ENCODE measurements at regions not wholly inside any gene's neighbourhood (a gene's known extent, or its start where the extent isn't known, plus 50 kb on each side); places are given as distances from the start of the nearest gene placed in this dataset.

GRCh38 chr9:78666818-78667414 lies 370.0 kb downstream of the PSAT1 start:
- Histone ChIP-seq H3K27me3 (ENCODE audit: insufficient read depth, low read length) (no peaks in the 10 kb centered on the region), H3K9ac (ENCODE audit: low read length) (no peak overlapping the region), H3K4me3 (ENCODE audit: insufficient read depth, low read depth, low read length) (no peak overlapping the region), H2AFZ (ENCODE audit: low read depth, low read length) (no peak overlapping the region), H3K27ac (ENCODE audit: low read depth, low read length) (no peak overlapping the region), H3K36me3 (ENCODE audit: insufficient read depth, low read length) (no peaks in the 10 kb centered on the region), H4K20me1 (ENCODE audit: insufficient read depth, low read length) (no peaks in the 10 kb centered on the region), H3K9me3 (ENCODE audit: insufficient read depth, low read depth, low read length) (no peaks in the 10 kb centered on the region), H3K79me2 (ENCODE audit: insufficient read depth, low read length) (no peaks in the 10 kb centered on the region), H3K4me1 (ENCODE audit: insufficient read depth, low read length) (no peaks in the 10 kb centered on the region), H3K4me2 (ENCODE audit: low read length) (no peak overlapping the region)
- no peak for TF ChIP-seq CTCF (IDR thresholded peaks at IDR 0.05; ENCODE audit: insufficient read depth, low read depth, low read length)
- TF ChIP-seq EZH2 (IDR thresholded peaks at IDR 0.05; ENCODE audit: insufficient read depth, low read length): no peak
- no peaks in the 10 kb centered on the region for H3K36me3 Mint-ChIP-seq (ENCODE audit: low read depth, unreplicated experiment)
- H3K27me3 Mint-ChIP-seq (ENCODE audit: low read depth, unreplicated experiment): no peaks in the 10 kb centered on the region
- no peak overlapping the region for H3K4me3 Mint-ChIP-seq (ENCODE audit: unreplicated experiment)
- DNase-seq (ENCODE audit: low read depth) (peak; percentile 45), FAIRE-seq (peak; percentile 60)
- no peak overlapping the region for H3K27ac Mint-ChIP-seq (ENCODE audit: unreplicated experiment)
- H3K4me1 Mint-ChIP-seq (ENCODE audit: low read depth, unreplicated experiment): peaks cover 29% of the 10 kb centered on the region
- no peaks in the 10 kb centered on the region for H3K9me3 Mint-ChIP-seq (ENCODE audit: unreplicated experiment)

GRCh38 chr9:78668148-78668832 lies 371.4 kb downstream of the PSAT1 start:
- Histone ChIP-seq H3K4me1 (ENCODE audit: insufficient read depth, low read length) (no peaks in the 10 kb centered on the region), H3K9ac (ENCODE audit: low read length) (no peak overlapping the region), H3K9me3 (ENCODE audit: insufficient read depth, low read depth, low read length) (no peaks in the 10 kb centered on the region), H3K27me3 (ENCODE audit: insufficient read depth, low read length) (no peaks in the 10 kb centered on the region), H3K4me3 (ENCODE audit: insufficient read depth, low read depth, low read length) (no peak overlapping the region), H3K4me2 (ENCODE audit: low read length) (no peak overlapping the region), H4K20me1 (ENCODE audit: insufficient read depth, low read length) (no peaks in the 10 kb centered on the region), H2AFZ (ENCODE audit: low read depth, low read length) (no peak overlapping the region), H3K27ac (ENCODE audit: low read depth, low read length) (no peak overlapping the region), H3K79me2 (ENCODE audit: insufficient read depth, low read length) (no peaks in the 10 kb centered on the region), H3K36me3 (ENCODE audit: insufficient read depth, low read length) (no peaks in the 10 kb centered on the region)
- H3K27me3 Mint-ChIP-seq (ENCODE audit: low read depth, unreplicated experiment): no peaks in the 10 kb centered on the region
- TF ChIP-seq EZH2 (IDR thresholded peaks at IDR 0.05; ENCODE audit: insufficient read depth, low read length) (no peak), CTCF (IDR thresholded peaks at IDR 0.05; ENCODE audit: insufficient read depth, low read depth, low read length) (no peak)
- peak overlapping the region; percentile 41 for H3K27ac Mint-ChIP-seq (ENCODE audit: unreplicated experiment)
- H3K4me1 Mint-ChIP-seq (ENCODE audit: low read depth, unreplicated experiment): peaks cover 30% of the 10 kb centered on the region
- H3K36me3 Mint-ChIP-seq (ENCODE audit: low read depth, unreplicated experiment): no peaks in the 10 kb centered on the region
- no peak overlapping the region for H3K4me3 Mint-ChIP-seq (ENCODE audit: unreplicated experiment)
- DNase-seq (ENCODE audit: low read depth) (peak; percentile 22), FAIRE-seq (no peak)
- H3K9me3 Mint-ChIP-seq (ENCODE audit: unreplicated experiment): no peaks in the 10 kb centered on the region

- H3K4me3 ChIP-seq (ENCODE audit: insufficient read depth, low read depth, low read length): no peak overlapping the region
- H3K9me3 ChIP-seq (ENCODE audit: insufficient read depth, low read depth, low read length): no peaks in the 10 kb centered on the region
- H3K4me2 ChIP-seq (ENCODE audit: low read length): no peak overlapping the region
- peak; percentile 81 for FAIRE-seq
- no peak overlapping the region for H3K27ac ChIP-seq (ENCODE audit: low read depth, low read length)
- no peaks in the 10 kb centered on the region for H3K36me3 ChIP-seq (ENCODE audit: insufficient read depth, low read length)
- no peaks in the 10 kb centered on the region for H3K27me3 ChIP-seq (ENCODE audit: insufficient read depth, low read length)
- no peak overlapping the region for H2AFZ ChIP-seq (ENCODE audit: low read depth, low read length)
- Mint-ChIP-seq H3K27me3 (ENCODE audit: low read depth, unreplicated experiment) (no peaks in the 10 kb centered on the region), H3K36me3 (ENCODE audit: low read depth, unreplicated experiment) (no peaks in the 10 kb centered on the region), H3K27ac (ENCODE audit: unreplicated experiment) (peak overlapping the region; percentile 28), H3K9me3 (ENCODE audit: unreplicated experiment) (no peaks in the 10 kb centered on the region), H3K4me3 (ENCODE audit: unreplicated experiment) (no peak overlapping the region), H3K4me1 (ENCODE audit: low read depth, unreplicated experiment) (peaks cover 30% of the 10 kb centered on the region)
- TF ChIP-seq EZH2 (IDR thresholded peaks at IDR 0.05; ENCODE audit: insufficient read depth, low read length) (no peak), CTCF (IDR thresholded peaks at IDR 0.05; ENCODE audit: insufficient read depth, low read depth, low read length) (no peak)
- DNase-seq (ENCODE audit: low read depth): peak; percentile 39
- no peaks in the 10 kb centered on the region for H4K20me1 ChIP-seq (ENCODE audit: insufficient read depth, low read length)
- H3K79me2 ChIP-seq (ENCODE audit: insufficient read depth, low read length): no peaks in the 10 kb centered on the region
- H3K9ac ChIP-seq (ENCODE audit: low read length): no peak overlapping the region
- H3K4me1 ChIP-seq (ENCODE audit: insufficient read depth, low read length): no peaks in the 10 kb centered on the region
Measured at GRCh38 chr9:78669591-78669990, 372.7 kb downstream of the PSAT1 start.

All from astrocyte (in vitro differentiated cells and primary cell).